ENCODE measurements at regions not wholly inside any gene's neighbourhood (a gene's known extent, or its start where the extent isn't known, plus 50 kb on each side); places are given as distances from the start of the nearest gene placed in this dataset.
A peak's percentile ranks its signal among the peaks of the same experiment; 100 is the strongest.

GRCh38 chr5:8470489-8470888 is 601.5 kb downstream of the MTRR start:
- TF ChIP-seq, protein P1, sequence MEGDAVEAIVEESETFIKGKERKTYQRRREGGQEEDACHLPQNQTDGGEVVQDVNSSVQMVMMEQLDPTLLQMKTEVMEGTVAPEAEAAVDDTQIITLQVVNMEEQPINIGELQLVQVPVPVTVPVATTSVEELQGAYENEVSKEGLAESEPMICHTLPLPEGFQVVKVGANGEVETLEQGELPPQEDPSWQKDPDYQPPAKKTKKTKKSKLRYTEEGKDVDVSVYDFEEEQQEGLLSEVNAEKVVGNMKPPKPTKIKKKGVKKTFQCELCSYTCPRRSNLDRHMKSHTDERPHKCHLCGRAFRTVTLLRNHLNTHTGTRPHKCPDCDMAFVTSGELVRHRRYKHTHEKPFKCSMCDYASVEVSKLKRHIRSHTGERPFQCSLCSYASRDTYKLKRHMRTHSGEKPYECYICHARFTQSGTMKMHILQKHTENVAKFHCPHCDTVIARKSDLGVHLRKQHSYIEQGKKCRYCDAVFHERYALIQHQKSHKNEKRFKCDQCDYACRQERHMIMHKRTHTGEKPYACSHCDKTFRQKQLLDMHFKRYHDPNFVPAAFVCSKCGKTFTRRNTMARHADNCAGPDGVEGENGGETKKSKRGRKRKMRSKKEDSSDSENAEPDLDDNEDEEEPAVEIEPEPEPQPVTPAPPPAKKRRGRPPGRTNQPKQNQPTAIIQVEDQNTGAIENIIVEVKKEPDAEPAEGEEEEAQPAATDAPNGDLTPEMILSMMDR (IDR thresholded peaks at IDR 0.05; ENCODE audit: control insufficient read depth, insufficient read depth, low read depth, low read length, missing control alignments), result no peak
- no peak overlapping the region for H3K4me3 ChIP-seq (ENCODE audit: control insufficient read depth, low read depth, low read length)
- no peak for DNase-seq (ENCODE audit: low read depth)

DNA sequence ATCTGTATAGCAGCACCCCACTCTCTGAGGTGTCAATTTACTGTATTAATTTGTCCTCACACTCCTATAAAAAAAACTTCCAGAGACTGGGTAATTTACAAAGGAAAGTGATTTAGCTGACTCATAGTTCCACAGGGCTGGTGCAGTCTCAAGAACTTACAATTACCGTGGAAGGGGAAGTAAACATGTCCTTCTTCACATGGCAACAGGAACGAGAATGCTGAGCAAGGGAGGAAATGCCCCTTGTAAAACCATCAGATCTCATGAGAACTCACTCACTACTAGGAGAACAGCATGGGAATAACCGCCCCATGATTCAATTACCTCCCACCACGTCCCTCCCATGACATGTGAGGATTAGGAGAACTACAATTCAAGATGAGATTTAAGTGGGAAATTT is 602.6 kb downstream of the MTRR start:
- no peak for DNase-seq (ENCODE audit: low read depth)
- TF ChIP-seq, protein P1 (IDR thresholded peaks at IDR 0.05; ENCODE audit: control insufficient read depth, insufficient read depth, low read depth, low read length, missing control alignments), result no peak
- H3K4me3 ChIP-seq (ENCODE audit: control insufficient read depth, low read depth, low read length), result no peak overlapping the region

- TF ChIP-seq, protein P1 (IDR thresholded peaks at IDR 0.05; ENCODE audit: control insufficient read depth, insufficient read depth, low read depth, low read length, missing control alignments), result no peak
- DNase-seq (ENCODE audit: low read depth), result no peak
- no peak overlapping the region for H3K4me3 ChIP-seq (ENCODE audit: control insufficient read depth, low read depth, low read length)
Measured at GRCh38 chr5:8473016-8473415, 604.1 kb downstream of the MTRR start.

DNA sequence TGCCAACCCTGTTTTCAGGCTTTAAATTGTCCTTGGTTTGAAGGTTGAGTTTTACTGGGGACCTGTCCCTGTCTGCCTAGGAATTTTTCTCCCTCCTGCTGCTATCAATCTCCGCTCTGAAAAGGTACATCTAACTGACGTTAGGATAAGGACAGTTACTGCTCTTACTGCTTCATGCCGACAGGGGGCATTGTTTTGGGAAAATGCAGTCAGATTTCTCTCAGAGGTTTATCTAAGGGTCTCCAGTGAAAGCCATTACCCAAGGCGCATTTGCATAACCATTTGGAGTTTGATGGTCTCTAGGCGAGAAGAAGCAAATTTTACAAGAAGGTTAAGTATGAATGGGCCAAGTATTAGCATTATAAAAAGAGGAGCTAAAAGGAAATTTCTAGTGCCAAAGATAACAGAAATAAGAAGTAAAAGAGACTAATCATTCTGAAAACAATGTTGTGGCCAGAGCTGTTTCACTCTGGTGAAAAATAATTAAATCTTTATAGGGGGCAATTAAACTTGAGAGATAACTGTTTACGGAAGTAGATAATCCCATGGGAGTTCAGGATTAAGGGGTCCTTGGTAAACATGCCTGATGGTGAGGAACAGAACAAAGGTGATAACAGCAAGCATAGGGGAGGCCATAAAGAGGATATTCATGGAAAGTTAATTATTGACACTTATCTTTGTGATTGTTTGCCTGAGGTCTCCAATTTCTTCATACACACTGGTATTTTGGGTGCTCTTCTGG is 605.0 kb downstream of the MTRR start:
- no peak for DNase-seq (ENCODE audit: low read depth)
- TF ChIP-seq, protein P1 (IDR thresholded peaks at IDR 0.05; ENCODE audit: control insufficient read depth, insufficient read depth, low read depth, low read length, missing control alignments), result peak; percentile 23
- H3K4me3 ChIP-seq (ENCODE audit: control insufficient read depth, low read depth, low read length), result no peak overlapping the region

- TF ChIP-seq, protein P1 (IDR thresholded peaks at IDR 0.05; ENCODE audit: control insufficient read depth, insufficient read depth, low read depth, low read length, missing control alignments), result no peak
- no peak overlapping the region for H3K4me3 ChIP-seq (ENCODE audit: control insufficient read depth, low read depth, low read length)
- no peak for DNase-seq (ENCODE audit: low read depth)
Measured at GRCh38 chr5:8474569-8474930, 605.6 kb downstream of the MTRR start.

DNA sequence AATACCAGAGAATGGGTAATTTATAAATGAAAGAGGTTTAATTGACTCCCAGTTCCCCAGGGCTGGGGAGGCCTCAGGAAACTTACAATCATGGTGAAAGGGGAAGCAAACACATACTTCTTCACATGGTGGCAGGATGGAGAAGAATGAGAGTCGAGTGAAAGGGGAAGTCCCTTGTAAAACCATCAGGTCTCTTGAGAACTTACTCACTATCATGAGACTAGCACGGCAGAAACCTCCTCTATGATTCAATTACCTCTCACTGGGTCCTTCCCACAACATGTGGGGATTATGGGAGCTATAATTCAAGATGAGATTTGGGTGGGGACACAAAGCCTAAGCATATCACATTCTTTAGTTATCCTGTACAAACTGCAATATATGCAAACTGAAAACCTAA is 609.4 kb downstream of the MTRR start:
- DNase-seq (ENCODE audit: low read depth), result no peak
- H3K4me3 ChIP-seq (ENCODE audit: control insufficient read depth, low read depth, low read length), result no peak overlapping the region
- TF ChIP-seq, protein P1 (IDR thresholded peaks at IDR 0.05; ENCODE audit: control insufficient read depth, insufficient read depth, low read depth, low read length, missing control alignments), result no peak
